Osteoblast (primary cell): ENCODE measurements at regions not wholly inside any gene's neighbourhood (a gene's known extent, or its start where the extent isn't known, plus 50 kb on each side); places are given as distances from the start of the nearest gene placed in this dataset.
"Not testable (repeated sequence)": the region's sequence is repeated elsewhere in the genome, so short reads cannot be mapped to it uniquely, and the experiment has no call there.

Experiments used
- DNase-seq: peaks from one replicate; pipeline ENCODE4 v3.0.0; 2011; ENCODE audit warnings: low spot score, mixed read lengths; ENCODE audit not compliant: insufficient read length; ENCODE audit errors: missing footprints
- H2AFZ ChIP-seq: 2 replicates; pipeline ENCODE4 v1.6.0; 2011; ENCODE audit warnings: mild to moderate bottlenecking, low read length
- H3K27ac ChIP-seq: 2 replicates; pipeline ENCODE4 v1.5.1; 2011; ENCODE audit warnings: mild to moderate bottlenecking, low read depth, low read length, moderate library complexity
- H3K27me3 ChIP-seq: 2 replicates; pipeline ENCODE4 v1.6.0; 2012; ENCODE audit warnings: mild to moderate bottlenecking, control low read depth, inconsistent platforms, low read length, moderate library complexity; ENCODE audit not compliant: insufficient read depth
- H3K36me3 ChIP-seq: 2 replicates; pipeline ENCODE4 v1.5.1; 2011; ENCODE audit warnings: mild to moderate bottlenecking, low read length, control low read depth, moderate library complexity; ENCODE audit not compliant: insufficient read depth
- H3K4me1 ChIP-seq: 2 replicates; pipeline ENCODE4 v1.5.1; 2011; ENCODE audit warnings: mild to moderate bottlenecking, low read length, control low read depth, moderate library complexity; ENCODE audit not compliant: insufficient read depth
- H3K4me2 ChIP-seq: 2 replicates; pipeline ENCODE4 v1.6.0; 2011; ENCODE audit warnings: mild to moderate bottlenecking, low read length; ENCODE audit not compliant: insufficient read depth
- H3K4me3 ChIP-seq: fragments of 200-600 bp; sonication (generic); 3 replicates; pipeline ENCODE4 v1.5.1; 2012; ENCODE audit warnings: mild to moderate bottlenecking, low read length, inconsistent platforms; ENCODE audit not compliant: insufficient read depth
- H3K79me2 ChIP-seq: 2 replicates; pipeline ENCODE4 v1.6.0; 2012; ENCODE audit warnings: mild to moderate bottlenecking, low read length, control low read depth, inconsistent platforms; ENCODE audit not compliant: insufficient read depth
- H3K9me3 ChIP-seq: 2 replicates; pipeline ENCODE4 v1.5.1; 2011; ENCODE audit warnings: low read depth, low read length, control low read depth
- H4K20me1 ChIP-seq: 2 replicates; pipeline ENCODE4 v1.6.0; 2012; ENCODE audit warnings: mild to moderate bottlenecking, low read length, control low read depth; ENCODE audit not compliant: insufficient read depth
- TF ChIP-seq, protein P1 (sequence below): IDR thresholded peaks from 2 replicates; pipeline ENCODE4 v1.5.1; 2011; ENCODE audit warnings: mild to moderate bottlenecking, low read depth, low read length, moderate library complexity; ENCODE audit errors: extremely low read depth

DNA sequence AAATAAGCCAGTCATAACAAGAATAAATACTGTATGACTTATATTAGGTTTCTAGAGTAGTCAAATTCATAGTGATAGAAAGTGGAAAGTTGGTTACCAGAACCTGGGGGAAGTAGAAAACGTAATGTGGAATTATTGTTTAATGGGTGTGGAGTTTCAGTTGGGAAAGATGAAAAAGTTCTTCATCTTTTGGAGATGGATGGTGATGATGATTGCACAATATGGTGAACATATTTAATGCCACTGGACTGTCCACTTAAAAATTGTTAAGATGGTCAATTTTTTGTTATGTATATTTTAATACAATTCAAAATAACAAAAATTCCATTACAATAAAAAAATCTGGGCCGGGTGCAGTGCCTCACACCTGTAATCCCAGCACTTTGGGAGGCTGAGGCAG, 289.6 kb downstream of the ZIC3 start:
- TF ChIP-seq, protein P1, sequence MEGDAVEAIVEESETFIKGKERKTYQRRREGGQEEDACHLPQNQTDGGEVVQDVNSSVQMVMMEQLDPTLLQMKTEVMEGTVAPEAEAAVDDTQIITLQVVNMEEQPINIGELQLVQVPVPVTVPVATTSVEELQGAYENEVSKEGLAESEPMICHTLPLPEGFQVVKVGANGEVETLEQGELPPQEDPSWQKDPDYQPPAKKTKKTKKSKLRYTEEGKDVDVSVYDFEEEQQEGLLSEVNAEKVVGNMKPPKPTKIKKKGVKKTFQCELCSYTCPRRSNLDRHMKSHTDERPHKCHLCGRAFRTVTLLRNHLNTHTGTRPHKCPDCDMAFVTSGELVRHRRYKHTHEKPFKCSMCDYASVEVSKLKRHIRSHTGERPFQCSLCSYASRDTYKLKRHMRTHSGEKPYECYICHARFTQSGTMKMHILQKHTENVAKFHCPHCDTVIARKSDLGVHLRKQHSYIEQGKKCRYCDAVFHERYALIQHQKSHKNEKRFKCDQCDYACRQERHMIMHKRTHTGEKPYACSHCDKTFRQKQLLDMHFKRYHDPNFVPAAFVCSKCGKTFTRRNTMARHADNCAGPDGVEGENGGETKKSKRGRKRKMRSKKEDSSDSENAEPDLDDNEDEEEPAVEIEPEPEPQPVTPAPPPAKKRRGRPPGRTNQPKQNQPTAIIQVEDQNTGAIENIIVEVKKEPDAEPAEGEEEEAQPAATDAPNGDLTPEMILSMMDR: no peak

DNA sequence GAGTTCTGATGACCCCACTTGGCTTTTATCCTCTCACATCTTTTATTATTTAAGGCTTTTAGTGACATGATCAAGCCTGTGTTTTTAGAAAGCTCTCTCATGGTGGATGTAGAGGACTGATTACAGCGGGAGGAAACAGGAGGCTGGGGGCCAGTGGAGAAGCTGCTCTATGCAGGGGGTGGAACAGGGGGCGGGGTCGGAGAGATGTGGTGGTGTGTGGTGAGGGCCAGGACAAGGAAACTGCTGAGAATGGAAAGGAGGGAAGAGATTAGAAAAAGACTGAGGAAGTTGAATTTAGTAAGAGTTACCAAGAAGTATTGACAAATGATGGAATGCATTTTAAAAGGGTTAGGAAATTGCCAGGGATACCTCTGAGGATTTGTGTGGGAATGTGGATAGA, 292.2 kb downstream of the ZIC3 start:
- no peaks in the 10 kb centered on the region for H3K36me3 ChIP-seq
- H3K9me3 ChIP-seq: no peaks in the 10 kb centered on the region
- TF ChIP-seq, protein P1: no peak
- DNase-seq: no peak
- no peak overlapping the region for H2AFZ ChIP-seq
- no peaks in the 10 kb centered on the region for H3K4me1 ChIP-seq
- no peak overlapping the region for H3K27ac ChIP-seq
- no peaks in the 10 kb centered on the region for H3K27me3 ChIP-seq
- no peak overlapping the region for H3K4me2 ChIP-seq
- H3K4me3 ChIP-seq: no peak overlapping the region
- H3K79me2 ChIP-seq: no peaks in the 10 kb centered on the region
- H4K20me1 ChIP-seq: no peaks in the 10 kb centered on the region

More for the DNA sequence above, 289.6 kb downstream of the ZIC3 start:
- no peak overlapping the region for H3K4me3 ChIP-seq
- H3K27ac ChIP-seq: no peak overlapping the region
- H3K9me3 ChIP-seq: no peaks in the 10 kb centered on the region
- no peaks in the 10 kb centered on the region for H3K36me3 ChIP-seq
- no peak overlapping the region for H3K4me2 ChIP-seq
- H3K4me1 ChIP-seq: no peaks in the 10 kb centered on the region
- H4K20me1 ChIP-seq: no peaks in the 10 kb centered on the region
- no peaks in the 10 kb centered on the region for H3K27me3 ChIP-seq
- no peak overlapping the region for H2AFZ ChIP-seq
- DNase-seq: no peak
- H3K79me2 ChIP-seq: no peaks in the 10 kb centered on the region

DNA sequence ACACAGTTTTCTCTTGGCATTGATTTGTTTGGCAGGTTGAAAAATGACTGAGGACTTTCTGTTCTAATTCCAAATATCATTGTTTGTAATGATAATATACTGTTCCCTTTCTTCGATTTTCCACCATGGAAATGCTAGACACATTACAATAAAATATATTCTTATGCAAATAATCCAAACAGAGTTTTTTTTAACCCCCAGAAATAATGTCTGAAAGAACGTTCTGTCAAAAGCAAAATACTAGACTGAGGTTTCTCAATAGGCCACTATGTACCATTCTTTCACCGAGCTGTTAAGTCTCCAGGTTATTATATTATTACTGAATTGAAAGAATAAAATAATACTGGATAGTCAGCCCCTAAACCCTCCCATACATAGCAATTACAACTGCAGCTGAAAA, 312.5 kb downstream of the ZIC3 start:
- no peaks in the 10 kb centered on the region for H3K27me3 ChIP-seq
- no peak overlapping the region for H3K4me2 ChIP-seq
- no peaks in the 10 kb centered on the region for H3K4me1 ChIP-seq
- H3K27ac ChIP-seq: no peak overlapping the region
- TF ChIP-seq, protein P1: no peak
- no peaks in the 10 kb centered on the region for H3K9me3 ChIP-seq
- no peak overlapping the region for H3K4me3 ChIP-seq
- no peak overlapping the region for H2AFZ ChIP-seq
- no peaks in the 10 kb centered on the region for H3K79me2 ChIP-seq
- H3K36me3 ChIP-seq: no peaks in the 10 kb centered on the region
- no peak for DNase-seq
- H4K20me1 ChIP-seq: no peaks in the 10 kb centered on the region

DNA sequence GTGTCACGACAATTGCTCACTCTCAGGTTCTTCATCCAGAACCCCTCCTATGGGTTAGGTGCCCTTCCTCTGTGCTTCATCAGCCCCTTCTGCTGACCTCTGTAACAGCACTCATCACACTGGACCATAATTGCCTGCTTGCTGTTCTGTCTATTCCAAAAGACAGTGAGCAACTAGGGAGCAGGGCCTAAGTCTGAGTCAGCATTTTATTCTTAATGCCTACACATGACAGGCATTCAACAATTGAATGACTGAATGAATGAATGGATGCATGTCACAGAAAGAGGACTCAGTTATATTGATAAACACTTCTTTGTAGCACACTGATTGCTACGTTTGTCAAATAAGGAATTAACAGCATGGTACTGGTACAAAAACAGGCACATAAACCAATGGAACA, 317.0 kb downstream of the ZIC3 start:
- Histone ChIP-seq H3K4me2 (no peak overlapping the region), H3K27me3 (no peaks in the 10 kb centered on the region), H3K27ac (no peak overlapping the region), H3K79me2 (no peaks in the 10 kb centered on the region), H3K36me3 (no peaks in the 10 kb centered on the region), H4K20me1 (no peaks in the 10 kb centered on the region), H3K4me3 (no peak overlapping the region), H3K9me3 (no peaks in the 10 kb centered on the region), H3K4me1 (no peaks in the 10 kb centered on the region), H2AFZ (no peak overlapping the region)
- TF ChIP-seq, protein P1: no peak
- DNase-seq: no peak

DNA sequence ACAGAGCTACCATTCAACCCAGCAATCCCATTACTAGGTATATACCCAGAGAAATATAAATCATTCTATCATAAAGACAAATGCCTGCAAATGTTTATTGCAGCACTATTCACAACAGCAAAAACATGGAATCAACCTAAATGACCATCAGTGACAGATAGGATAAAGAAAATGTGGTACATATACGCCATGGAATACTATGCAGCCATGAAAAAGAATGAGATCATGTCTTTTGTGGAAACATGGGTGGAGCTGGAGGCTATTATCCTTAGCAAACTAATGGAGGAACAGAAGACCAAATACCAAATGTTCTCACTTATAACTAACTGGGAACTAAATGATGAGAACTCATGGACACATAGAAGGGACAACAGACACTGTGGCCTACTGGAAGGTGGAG, 318.9 kb downstream of the ZIC3 start:
- DNase-seq, H3K36me3 ChIP-seq, H3K27me3 ChIP-seq, H3K4me2 ChIP-seq, H4K20me1 ChIP-seq, H2AFZ ChIP-seq, H3K79me2 ChIP-seq, H3K27ac ChIP-seq, H3K9me3 ChIP-seq, H3K4me1 ChIP-seq, H3K4me3 ChIP-seq: not testable (repeated sequence)
